H1 (cell line): ENCODE measurements at regions not wholly inside any gene's neighbourhood (a gene's known extent, or its start where the extent isn't known, plus 50 kb on each side); places are given as distances from the start of the nearest gene placed in this dataset.

Source experiments
- CEBPB ChIP-seq: IDR thresholded peaks from 2 replicates; pipeline ENCODE4 v1.6.1; 2012; ENCODE audit warnings: low read depth, low read length
- CHD1 ChIP-seq: IDR thresholded peaks from 2 replicates; pipeline ENCODE4 v1.6.1; 2012; ENCODE audit warnings: low read depth, low read length, improper control_type of control experiment
- EGR1 ChIP-seq: IDR thresholded peaks from 2 replicates; pipeline ENCODE4 v1.6.1; 2011; ENCODE audit warnings: low read depth, low read length, borderline replicate concordance
- JUN ChIP-seq: IDR thresholded peaks from 2 replicates; pipeline ENCODE4 v1.6.1; 2011; ENCODE audit warnings: low read depth, mild to moderate bottlenecking, improper control_type of control experiment, low read length
- MAX ChIP-seq: IDR thresholded peaks from 2 replicates; pipeline ENCODE4 v1.6.1; 2012; ENCODE audit warnings: inconsistent platforms
- POLR2AphosphoS5 ChIP-seq: IDR thresholded peaks from 2 replicates; pipeline ENCODE4 v1.6.1; 2011; ENCODE audit warnings: low read depth, low read length
- RAD21 ChIP-seq, 2 experiments: IDR thresholded peaks in 1 of 2; conservative IDR thresholded peaks in 1 of 2; 2 replicates each; pipeline ENCODE4 v1.6.1; 2011; ENCODE audit warnings: low read depth in 2 of 2, low read length in 2 of 2, improper control_type of control experiment in 1 of 2, inconsistent platforms in 1 of 2, mild to moderate bottlenecking in 1 of 2, moderate library complexity in 1 of 2
- SP1 ChIP-seq: IDR thresholded peaks from 2 replicates; pipeline ENCODE4 v1.6.1; 2011; ENCODE audit warnings: low read depth, low read length
- TF ChIP-seq, protein P1 (sequence below), 3 experiments: IDR thresholded peaks; 1 replicate in 2 of 3; 2 replicates in 1 of 3; pipeline versions ENCODE4 v1.5.1 to v1.6.1; 2011; ENCODE audit warnings: low read length in 3 of 3, mild to moderate bottlenecking in 3 of 3, inconsistent platforms in 2 of 3, low read depth in 1 of 3, moderate library complexity in 1 of 3; ENCODE audit not compliant: insufficient read depth in 1 of 3; ENCODE audit errors: control extremely low read depth in 1 of 3
- TF ChIP-seq, protein P2 (sequence below): IDR thresholded peaks from 2 replicates; pipeline ENCODE4 v1.6.1; 2012; ENCODE audit warnings: low read length, inconsistent platforms

GRCh38 chr1:221239792-221240191 is 360.5 kb downstream of the HLX start:
- TF ChIP-seq, protein P1, sequence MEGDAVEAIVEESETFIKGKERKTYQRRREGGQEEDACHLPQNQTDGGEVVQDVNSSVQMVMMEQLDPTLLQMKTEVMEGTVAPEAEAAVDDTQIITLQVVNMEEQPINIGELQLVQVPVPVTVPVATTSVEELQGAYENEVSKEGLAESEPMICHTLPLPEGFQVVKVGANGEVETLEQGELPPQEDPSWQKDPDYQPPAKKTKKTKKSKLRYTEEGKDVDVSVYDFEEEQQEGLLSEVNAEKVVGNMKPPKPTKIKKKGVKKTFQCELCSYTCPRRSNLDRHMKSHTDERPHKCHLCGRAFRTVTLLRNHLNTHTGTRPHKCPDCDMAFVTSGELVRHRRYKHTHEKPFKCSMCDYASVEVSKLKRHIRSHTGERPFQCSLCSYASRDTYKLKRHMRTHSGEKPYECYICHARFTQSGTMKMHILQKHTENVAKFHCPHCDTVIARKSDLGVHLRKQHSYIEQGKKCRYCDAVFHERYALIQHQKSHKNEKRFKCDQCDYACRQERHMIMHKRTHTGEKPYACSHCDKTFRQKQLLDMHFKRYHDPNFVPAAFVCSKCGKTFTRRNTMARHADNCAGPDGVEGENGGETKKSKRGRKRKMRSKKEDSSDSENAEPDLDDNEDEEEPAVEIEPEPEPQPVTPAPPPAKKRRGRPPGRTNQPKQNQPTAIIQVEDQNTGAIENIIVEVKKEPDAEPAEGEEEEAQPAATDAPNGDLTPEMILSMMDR (IDR thresholded peaks at IDR 0.05; ENCODE audit: control extremely low read depth in 1 of 3, insufficient read depth in 1 of 3, low read depth in 1 of 3, low read length in 3 of 3): no peak
- TF ChIP-seq, protein P2, sequence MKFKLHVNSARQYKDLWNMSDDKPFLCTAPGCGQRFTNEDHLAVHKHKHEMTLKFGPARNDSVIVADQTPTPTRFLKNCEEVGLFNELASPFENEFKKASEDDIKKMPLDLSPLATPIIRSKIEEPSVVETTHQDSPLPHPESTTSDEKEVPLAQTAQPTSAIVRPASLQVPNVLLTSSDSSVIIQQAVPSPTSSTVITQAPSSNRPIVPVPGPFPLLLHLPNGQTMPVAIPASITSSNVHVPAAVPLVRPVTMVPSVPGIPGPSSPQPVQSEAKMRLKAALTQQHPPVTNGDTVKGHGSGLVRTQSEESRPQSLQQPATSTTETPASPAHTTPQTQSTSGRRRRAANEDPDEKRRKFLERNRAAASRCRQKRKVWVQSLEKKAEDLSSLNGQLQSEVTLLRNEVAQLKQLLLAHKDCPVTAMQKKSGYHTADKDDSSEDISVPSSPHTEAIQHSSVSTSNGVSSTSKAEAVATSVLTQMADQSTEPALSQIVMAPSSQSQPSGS: no peak
- TF ChIP-seq EGR1 (no peak), RAD21 (IDR thresholded peaks at IDR 0.05 in 1 of 2, conservative IDR thresholded peaks at IDR 0.05 in 1 of 2; ENCODE audit: low read depth in 2 of 2, low read length in 2 of 2) (no peak), SP1 (no peak), MAX (no peak), POLR2AphosphoS5 (no peak), CEBPB (no peak), JUN (no peak), CHD1 (no peak)
